ENCODE measurements at regions not wholly inside any gene's neighbourhood (a gene's known extent, or its start where the extent isn't known, plus 50 kb on each side); places are given as distances from the start of the nearest gene placed in this dataset.
"Not testable (repeated sequence)": the region's sequence is repeated elsewhere in the genome, so short reads cannot be mapped to it uniquely, and the experiment has no call there.

- no peak for DNase-seq
- intact Hi-C loops (cut with DNase I; ENCODE audit: low total_unique reads), result no loop called here
- H3K4me3 ChIP-seq, result no peak overlapping the region
- H3K27ac ChIP-seq, result no peak overlapping the region
- 65 to 78% methylated on average over 4 of the region's 4 CpGs for whole genome bisulfite sequencing, 2 donors
- H3K36me3 ChIP-seq (ENCODE audit: low read depth, missing control alignments), result no peaks in the 10 kb centered on the region
- H3K4me1 ChIP-seq, result no peaks in the 10 kb centered on the region
- TF ChIP-seq POLR2A (IDR thresholded peaks at IDR 0.05) (no peak), CTCF (IDR thresholded peaks at IDR 0.05) (no peak)
- no peaks in the 10 kb centered on the region for H3K9me3 ChIP-seq
- H3K27me3 ChIP-seq, result no peaks in the 10 kb centered on the region
Measured at GRCh38 chr1:203565981-203566380, 60.7 kb upstream of the ATP2B4 start.

DNA sequence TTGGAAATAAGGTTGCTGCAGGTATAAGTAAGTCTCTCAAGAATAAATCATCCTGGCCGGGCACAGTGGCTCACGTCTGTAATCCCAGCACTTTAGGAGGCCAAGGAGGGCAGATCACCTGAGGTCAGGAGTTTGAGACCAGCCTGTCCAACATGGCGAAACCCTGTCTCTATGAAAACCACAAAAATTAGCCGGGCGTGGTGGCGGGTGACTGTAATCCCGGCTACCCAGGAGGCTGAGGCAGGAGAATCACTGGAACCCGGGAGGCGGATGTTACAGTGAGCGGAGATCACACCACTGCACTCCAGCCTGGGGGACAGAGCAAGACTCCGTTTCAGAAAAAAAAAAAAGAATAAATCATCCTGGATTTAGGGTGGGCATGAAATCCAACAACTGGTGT, 59.7 kb upstream of the ATP2B4 start:
- DNase-seq; H3K4me3 ChIP-seq; H3K9me3 ChIP-seq; H3K4me1 ChIP-seq; H3K36me3 ChIP-seq (ENCODE audit: low read depth, missing control alignments); H3K27me3 ChIP-seq; intact Hi-C loops (cut with DNase I; ENCODE audit: low total_unique reads); H3K27ac ChIP-seq: not testable (repeated sequence)
- 94 to 95% methylated on average over 11 of the region's 11 CpGs for WGBS, 2 donors

- Histone ChIP-seq H3K9me3 (no peaks in the 10 kb centered on the region), H3K4me3 (no peak overlapping the region), H3K36me3 (ENCODE audit: low read depth, missing control alignments) (no peaks in the 10 kb centered on the region), H3K4me1 (no peaks in the 10 kb centered on the region), H3K27ac (no peak overlapping the region), H3K27me3 (no peaks in the 10 kb centered on the region)
- WGBS, 2 donors, result 84 to 92% methylated on average over 5 of the region's 5 CpGs
- no peak for DNase-seq
- intact Hi-C loops (cut with DNase I; ENCODE audit: low total_unique reads), result no loop called here
- TF ChIP-seq POLR2A (IDR thresholded peaks at IDR 0.05) (no peak), CTCF (IDR thresholded peaks at IDR 0.05) (no peak)
Measured at GRCh38 chr1:203567596-203567995, 59.0 kb upstream of the ATP2B4 start.

DNA sequence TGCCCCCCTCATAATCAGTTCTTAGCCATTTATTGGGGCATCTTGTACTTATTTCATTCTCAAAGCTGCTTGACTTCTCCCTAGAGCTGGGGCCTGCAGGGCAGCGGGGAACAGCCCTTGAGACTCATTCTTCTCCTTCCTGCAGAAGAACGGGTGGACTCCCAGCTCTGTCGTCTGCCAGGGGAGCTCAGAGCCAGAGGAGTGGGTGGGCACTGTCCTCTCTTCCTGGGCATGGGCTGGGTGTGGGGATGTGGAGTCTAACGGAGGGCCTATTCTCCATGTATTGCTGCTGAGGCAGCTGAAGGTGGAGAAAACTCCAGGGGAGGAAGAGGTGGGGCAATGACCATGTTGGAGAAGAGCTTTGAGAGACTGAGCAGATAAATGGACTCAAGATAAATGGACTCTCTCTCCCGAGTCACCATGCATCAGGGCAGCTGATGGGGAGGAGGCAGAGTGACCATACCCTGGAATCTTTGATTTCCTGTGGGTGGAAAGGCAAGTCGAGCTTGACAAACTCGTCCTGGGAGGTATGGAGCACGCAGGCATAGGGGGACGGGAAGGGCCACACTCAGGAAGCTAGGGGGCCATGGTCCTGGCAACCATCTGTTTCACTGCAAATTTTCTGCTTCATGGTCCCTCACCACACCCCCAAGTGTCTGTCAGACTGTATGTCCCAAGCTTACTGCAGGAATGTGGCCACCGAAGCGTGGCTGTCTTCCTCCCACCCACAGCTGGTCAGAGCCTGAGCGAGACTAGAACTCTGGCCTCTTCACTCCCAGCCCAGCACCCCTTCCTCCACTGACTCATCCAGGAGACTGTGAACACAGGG, 56.9 kb upstream of the ATP2B4 start:
- 78 to 82% methylated on average over 12 of the region's 12 CpGs for WGBS, 2 donors
- no peak for TF ChIP-seq POLR2A (IDR thresholded peaks at IDR 0.05)
- no peak for TF ChIP-seq CTCF (IDR thresholded peaks at IDR 0.05)
- intact Hi-C loops (cut with DNase I; ENCODE audit: low total_unique reads), result no loop called here

GRCh38 chr1:203570805-203571204, 55.8 kb upstream of the ATP2B4 start:
- intact Hi-C loops (cut with DNase I; ENCODE audit: low total_unique reads), result no loop called here
- Histone ChIP-seq H3K36me3 (ENCODE audit: low read depth, missing control alignments) (no peaks in the 10 kb centered on the region), H3K4me1 (no peaks in the 10 kb centered on the region), H3K27ac (no peak overlapping the region), H3K9me3 (no peaks in the 10 kb centered on the region), H3K27me3 (no peaks in the 10 kb centered on the region), H3K4me3 (no peak overlapping the region)
- WGBS, 2 donors, result 76 to 77% methylated on average over 3 of the region's 3 CpGs
- TF ChIP-seq POLR2A (IDR thresholded peaks at IDR 0.05) (no peak), CTCF (IDR thresholded peaks at IDR 0.05) (no peak)
- no peak for DNase-seq

More for the DNA sequence above, 56.9 kb upstream of the ATP2B4 start:
- H3K27me3 ChIP-seq, result no peaks in the 10 kb centered on the region
- DNase-seq, result no peak
- H3K36me3 ChIP-seq (ENCODE audit: low read depth, missing control alignments), result no peaks in the 10 kb centered on the region
- H3K9me3 ChIP-seq, result no peaks in the 10 kb centered on the region
- H3K27ac ChIP-seq, result no peak overlapping the region
- H3K4me1 ChIP-seq, result no peaks in the 10 kb centered on the region
- H3K4me3 ChIP-seq, result no peak overlapping the region

Measured in testis (tissue), 2 donors.